Stimulated activated CD8-positive, alpha-beta memory T cell treated with anti-CD3 and anti-CD28 coated beads, Interleukin-2, amount 100 ng/mL, for 48 hours (primary cell): ENCODE measurements at regions not wholly inside any gene's neighbourhood (a gene's known extent, or its start where the extent isn't known, plus 50 kb on each side); places are given as distances from the start of the nearest gene placed in this dataset.

Source experiments
- DNase-seq, 2 donors: peaks; one replicate each; pipeline ENCODE4 v3.0.0-alpha.2; 2020; ENCODE audit warnings: low read depth in 2 of 2

DNA sequence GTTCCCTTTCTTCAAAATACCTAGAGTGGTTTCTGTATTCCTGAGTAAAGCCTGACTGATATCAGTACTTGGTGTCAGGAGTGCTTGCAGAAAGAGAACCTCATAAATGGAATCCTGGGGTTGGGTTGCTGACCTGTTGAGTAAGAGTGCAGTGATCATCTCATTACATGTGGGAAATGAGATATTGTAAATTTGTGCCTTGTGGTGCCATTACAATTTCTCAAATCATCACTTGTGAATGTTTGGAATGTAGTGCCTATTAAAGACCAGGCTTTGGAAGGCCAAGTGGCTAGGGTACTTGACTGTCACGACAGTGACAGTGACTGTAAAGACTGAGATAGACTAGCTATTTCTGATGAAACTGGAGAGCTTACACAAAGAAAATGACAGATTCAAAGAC is 176.7 kb upstream of the CTTNBP2NL start:
- no peak for DNase-seq

DNA sequence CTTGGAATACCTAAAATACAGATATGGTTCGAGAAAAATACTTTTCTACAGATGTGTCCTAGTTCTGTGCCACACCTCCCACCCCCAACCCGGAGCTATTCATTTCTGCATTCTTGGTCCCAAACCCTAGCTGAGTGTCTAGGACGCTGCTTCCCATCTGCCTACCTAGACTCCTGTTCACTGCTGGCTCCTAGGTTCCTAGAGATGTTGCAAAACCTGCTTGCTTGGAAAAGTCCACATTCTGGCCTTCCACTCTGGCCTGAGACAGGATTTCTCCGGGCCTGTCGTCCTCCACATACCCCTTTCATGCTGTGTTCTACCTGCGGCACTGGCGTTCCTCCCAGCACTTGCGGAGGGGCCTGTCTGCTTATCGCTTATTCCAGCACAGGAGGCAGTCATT is 165.8 kb upstream of the CTTNBP2NL start:
- DNase-seq: no peak

DNA sequence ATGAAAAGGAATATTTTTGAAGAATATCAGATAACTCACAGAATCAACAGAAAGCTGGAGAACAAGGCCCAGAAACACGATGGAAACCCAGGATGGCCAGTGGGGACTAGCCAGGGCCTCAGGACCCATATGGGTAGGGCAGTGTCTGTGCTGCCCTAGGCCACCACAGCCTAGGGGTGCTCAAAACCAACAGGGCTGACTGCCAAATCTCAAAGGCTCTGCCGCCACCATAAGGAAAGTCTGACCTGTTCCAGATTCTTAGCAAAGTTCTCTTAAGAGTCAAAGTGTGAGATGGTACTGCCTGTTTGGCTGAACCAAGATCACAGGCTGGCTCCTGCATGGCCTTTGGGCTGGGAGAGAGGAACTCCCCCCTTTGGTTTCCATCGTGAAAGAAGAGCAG is 164.7 kb upstream of the CTTNBP2NL start:
- DNase-seq: no peak

GRCh38 chr1:112232848-112233247 is 163.2 kb upstream of the CTTNBP2NL start:
- no peak for DNase-seq

GRCh38 chr1:112234710-112235109 is 161.3 kb upstream of the CTTNBP2NL start:
- DNase-seq: no peak

DNA sequence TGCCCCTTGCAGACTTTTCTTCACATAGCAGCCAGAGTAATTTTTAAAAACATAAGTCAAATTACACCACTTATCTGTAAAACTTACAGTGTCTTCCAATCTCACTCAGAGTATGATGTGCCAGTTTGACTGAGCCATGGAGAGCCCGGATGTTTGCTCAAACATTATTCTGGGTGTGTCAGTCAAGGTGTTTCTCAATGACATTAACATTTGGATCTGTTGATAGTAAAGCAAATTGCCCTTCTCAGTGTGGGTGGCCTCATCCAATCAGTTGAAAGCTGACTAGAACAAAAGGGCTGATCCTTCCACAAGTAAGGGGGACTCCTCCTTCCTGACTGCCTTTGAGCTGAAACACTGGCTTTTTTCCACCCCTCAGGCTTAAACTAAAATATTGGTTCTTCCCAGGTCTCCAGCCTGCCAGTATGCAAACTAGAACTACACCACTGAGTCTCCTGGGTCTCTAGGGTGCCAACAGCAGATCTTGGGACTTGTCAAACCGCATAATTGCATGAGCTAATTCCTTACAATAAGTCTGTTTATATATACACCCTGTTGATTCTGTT is 157.9 kb upstream of the CTTNBP2NL start:
- no peak for DNase-seq

- DNase-seq: no peak
Measured at GRCh38 chr1:112239683-112240330, 156.2 kb upstream of the CTTNBP2NL start.

DNA sequence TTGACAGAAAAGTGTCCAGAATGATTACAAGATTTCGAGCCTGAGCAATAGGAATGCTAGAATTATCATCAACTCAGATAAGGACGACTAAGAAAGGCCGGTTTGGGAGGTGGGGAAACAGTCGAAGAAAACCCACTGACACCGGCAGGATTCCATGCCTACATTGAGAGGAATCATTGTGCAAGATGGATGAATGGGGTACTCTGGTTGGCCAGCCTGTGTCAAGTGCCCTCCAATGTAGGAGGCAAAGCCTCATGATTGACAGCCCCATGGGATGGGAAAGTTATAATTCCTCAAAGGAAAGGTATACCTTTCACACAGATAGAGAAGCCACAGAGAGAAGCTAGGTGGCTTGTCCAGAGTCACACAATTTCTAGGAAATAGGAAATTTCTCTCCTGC is 153.5 kb upstream of the CTTNBP2NL start:
- DNase-seq: no peak

- no peak for DNase-seq
Measured at GRCh38 chr1:112244131-112244530, 151.9 kb upstream of the CTTNBP2NL start.

DNA sequence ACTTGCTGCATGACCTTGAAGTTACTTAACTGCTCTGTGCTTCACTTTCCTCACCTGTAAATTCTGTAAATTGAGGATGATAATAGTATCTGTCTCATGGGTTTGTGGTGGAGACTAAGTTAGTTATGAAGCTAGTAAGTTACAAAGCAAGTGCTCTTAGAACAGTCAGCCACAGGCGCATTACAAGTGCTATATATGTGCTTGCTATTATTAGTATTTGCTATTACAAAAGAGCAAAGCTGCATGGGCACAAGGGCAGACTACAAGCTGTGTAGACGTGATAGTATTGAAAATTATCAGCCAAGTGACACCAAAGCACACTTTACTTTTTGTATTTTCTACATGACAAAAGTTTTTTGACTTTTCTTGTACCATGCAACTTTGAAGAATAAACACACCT is 150.9 kb upstream of the CTTNBP2NL start:
- DNase-seq: no peak

- DNase-seq: no peak
Measured at GRCh38 chr1:112247036-112247597, 148.9 kb upstream of the CTTNBP2NL start.

- no peak for DNase-seq
Measured at GRCh38 chr1:112247961-112248360, 148.1 kb upstream of the CTTNBP2NL start.

DNA sequence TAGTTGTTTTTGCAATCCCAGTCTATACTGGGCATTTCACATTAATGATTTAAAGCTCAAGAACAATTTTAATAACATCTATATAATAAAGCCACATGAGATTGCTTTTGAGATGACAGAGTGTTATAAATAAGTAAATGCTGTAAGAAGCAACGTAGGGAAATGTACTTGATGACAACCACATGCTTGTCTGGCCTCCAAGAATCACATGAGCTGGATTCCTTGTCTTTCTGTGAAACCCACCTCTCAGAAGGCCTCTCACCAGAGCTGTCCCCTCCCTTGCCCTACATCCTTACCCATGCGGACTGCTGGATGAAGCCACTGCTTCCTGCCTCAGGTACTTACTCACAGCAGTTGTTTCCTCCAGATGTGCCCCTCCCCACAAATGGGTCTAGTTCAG is 145.1 kb upstream of the CTTNBP2NL start:
- no peak for DNase-seq

- no peak for DNase-seq
Measured at GRCh38 chr1:112251766-112252506, 144.1 kb upstream of the CTTNBP2NL start.

- no peak for DNase-seq
Measured at GRCh38 chr1:112253366-112253765, 142.6 kb upstream of the CTTNBP2NL start.

GRCh38 chr1:112255080-112255479 is 140.9 kb upstream of the CTTNBP2NL start:
- no peak for DNase-seq

GRCh38 chr1:112256411-112256810 is 139.6 kb upstream of the CTTNBP2NL start:
- no peak for DNase-seq

GRCh38 chr1:112257043-112257835 is 138.8 kb upstream of the CTTNBP2NL start:
- no peak for DNase-seq

DNA sequence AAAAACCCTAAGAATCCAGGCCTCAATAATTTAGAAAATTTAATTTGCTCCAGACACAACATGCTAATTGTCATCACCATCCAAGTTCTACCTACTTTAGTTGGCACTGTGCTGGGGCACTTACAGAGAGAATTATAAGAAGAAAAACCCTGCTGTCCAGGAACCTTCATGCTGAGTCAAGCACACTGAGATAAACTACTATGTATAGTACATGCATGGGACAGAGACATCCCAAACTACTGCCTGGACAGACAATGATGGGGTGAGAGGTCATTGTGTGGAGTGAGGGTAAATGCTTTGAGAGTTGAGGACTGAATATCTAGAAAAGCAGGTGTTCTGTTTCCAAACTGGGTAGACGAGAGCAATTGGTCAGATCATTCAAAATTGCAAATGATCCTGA is 135.3 kb upstream of the CTTNBP2NL start:
- DNase-seq: no peak

DNA sequence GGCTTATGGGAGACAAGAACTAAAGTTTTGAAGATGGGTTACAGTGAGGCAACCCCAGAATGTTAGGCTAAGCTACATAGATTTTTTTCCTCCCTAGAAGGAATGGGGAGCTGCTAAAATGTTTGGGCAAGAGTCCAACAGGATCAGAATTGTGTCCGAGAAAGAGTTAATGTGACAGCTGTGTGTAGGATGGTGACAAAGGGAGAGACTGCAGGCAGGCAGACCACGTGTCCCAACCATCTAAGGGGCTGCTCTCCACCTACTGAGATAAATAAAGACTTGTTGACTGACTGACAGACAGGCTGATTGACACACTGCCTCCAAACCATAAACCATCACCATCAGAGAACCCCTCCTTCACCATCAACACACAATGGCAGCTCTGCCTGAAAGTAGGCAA is 133.7 kb upstream of the CTTNBP2NL start:
- DNase-seq: no peak

- DNase-seq: no peak
Measured at GRCh38 chr1:112263042-112263441, 133.0 kb upstream of the CTTNBP2NL start.

- DNase-seq: no peak
Measured at GRCh38 chr1:112263453-112263852, 132.6 kb upstream of the CTTNBP2NL start.
